Islet precursor cell (in vitro differentiated cells): ENCODE measurements at regions not wholly inside any gene's neighbourhood (a gene's known extent, or its start where the extent isn't known, plus 50 kb on each side); places are given as distances from the start of the nearest gene placed in this dataset.
"Not testable (repeated sequence)": the region's sequence is repeated elsewhere in the genome, so short reads cannot be mapped to it uniquely, and the experiment has no call there.

Experiments used
- DNase-seq: peaks from one replicate; pipeline ENCODE4 v3.0.0-alpha.2; 2018

DNA sequence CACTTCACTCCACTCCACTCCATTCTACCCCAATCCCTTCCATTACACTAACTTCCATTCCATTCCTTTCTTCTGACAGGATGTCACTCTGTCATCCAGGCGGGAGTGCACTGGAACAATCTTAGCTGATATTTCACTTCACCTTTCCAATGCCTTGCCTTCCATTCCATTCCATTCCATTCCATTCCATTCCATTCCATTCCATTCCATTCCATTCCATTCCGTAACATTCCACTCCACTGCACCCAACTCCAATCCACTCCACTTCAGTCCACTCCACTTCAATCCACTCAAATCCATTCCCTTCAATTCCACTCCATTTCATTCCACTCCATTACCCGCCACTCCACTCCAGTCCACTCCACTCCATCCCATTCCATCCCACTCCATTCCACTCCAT, 1099.4 kb downstream of the TSPY10 start:
- peak; percentile 64 for DNase-seq

DNA sequence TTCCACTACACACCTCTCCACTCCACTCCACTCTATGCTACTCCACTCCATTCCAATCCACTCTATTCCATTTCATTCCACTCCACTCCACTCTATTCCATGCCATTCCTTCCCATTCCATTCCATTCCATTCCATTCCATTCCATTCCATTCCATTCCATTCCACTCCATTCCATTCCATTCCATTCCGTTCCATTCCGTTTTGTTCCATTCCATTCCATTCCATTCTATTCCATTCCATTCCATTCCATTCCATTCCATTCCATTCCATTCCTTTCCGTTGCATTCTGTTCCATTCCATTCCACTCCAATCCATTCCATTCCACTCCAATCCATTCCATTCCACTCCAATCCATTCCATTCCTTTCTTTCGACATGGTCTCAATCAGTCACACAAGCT, 1121.1 kb downstream of the TSPY10 start:
- not testable (repeated sequence) for DNase-seq

DNA sequence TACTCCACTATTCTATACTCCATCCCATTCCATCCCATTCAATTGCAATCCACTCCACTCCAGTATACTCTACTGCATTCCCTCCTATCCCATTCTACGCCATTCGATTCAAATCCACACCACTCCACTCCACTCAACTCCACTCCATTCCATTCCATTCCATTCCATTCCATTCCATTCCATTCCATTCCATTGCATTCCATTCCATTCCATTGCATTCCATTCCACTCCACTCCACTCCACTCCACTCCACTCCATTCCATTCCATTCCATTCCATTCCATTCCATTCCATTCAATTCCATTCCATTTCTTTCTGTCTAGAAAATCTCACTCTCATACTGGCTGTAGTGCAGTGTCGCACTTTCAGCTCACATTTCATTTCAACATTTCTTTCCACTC, 1129.4 kb downstream of the TSPY10 start:
- DNase-seq = not testable (repeated sequence)

DNA sequence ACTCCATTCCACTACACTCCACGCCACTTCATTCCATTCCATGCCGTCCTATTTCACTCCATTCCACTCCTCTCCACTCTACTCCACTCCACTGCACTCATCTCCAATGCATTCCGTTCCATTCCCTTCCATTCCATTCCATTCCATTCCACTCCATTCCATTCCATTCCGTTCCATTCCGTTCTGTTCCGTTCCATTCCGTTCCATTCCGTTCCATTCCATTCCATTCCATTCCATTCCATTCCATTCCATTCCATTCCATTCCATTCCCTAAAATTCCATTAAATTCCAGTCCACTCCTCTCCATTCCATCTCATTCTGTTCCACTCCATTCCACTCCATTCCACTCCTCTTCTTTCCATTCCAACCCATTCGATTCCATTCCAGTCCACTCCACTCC, 1139.1 kb downstream of the TSPY10 start:
- no peak for DNase-seq

DNA sequence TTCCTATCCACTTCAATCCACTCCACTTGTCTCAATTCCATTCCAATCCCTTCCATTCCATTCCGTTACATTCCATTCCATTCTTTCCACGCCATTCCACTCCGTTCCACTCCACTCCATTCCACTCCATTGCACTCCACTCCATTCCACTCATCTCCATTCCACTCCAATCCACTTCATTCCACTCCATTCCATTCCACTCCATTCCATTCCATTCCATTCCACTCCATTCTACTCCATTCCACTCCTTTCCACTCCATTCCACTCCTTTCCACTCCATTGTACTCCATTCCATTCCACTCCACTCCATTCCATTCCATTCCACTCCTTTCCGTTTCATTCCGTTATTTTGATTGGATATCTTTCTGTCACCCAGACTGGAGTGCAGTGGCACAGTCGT, 1158.7 kb downstream of the TSPY10 start:
- no peak for DNase-seq
